GM18951 (cell line): ENCODE measurements at regions not wholly inside any gene's neighbourhood (a gene's known extent, or its start where the extent isn't known, plus 50 kb on each side); places are given as distances from the start of the nearest gene placed in this dataset.

Source experiments
- POLR2A ChIP-seq: IDR thresholded peaks from 4 replicates; pipeline ENCODE4 v1.6.1; 2011; ENCODE audit warnings: mild to moderate bottlenecking; ENCODE audit not compliant: insufficient read length, insufficient read depth; ENCODE audit errors: extremely low read depth
- in situ Hi-C: fragments of 300-500 bp; cut with MboI; formaldehyde crosslinking; loops from one replicate; pipeline ENCODE4 v1.12.0; 2022; ENCODE audit warnings: low sequenced_read_pairs, mixed read lengths, inconsistent platforms; ENCODE audit not compliant: unreplicated experiment

- in situ Hi-C loops = no loop called here
Observed at GRCh38 chr2:238650536-238650935, 197.3 kb upstream of the TWIST2 start.

GRCh38 chr2:238651306-238652052 is 196.4 kb upstream of the TWIST2 start:
- no peak for TF ChIP-seq POLR2A
- in situ Hi-C loops = no loop called here

More at GRCh38 chr2:238650536-238650935, 197.3 kb upstream of the TWIST2 start:
- TF ChIP-seq POLR2A = no peak

- no peak for TF ChIP-seq POLR2A
- in situ Hi-C loops = no loop called here
Observed at GRCh38 chr2:238652053-238652770, 195.7 kb upstream of the TWIST2 start.

GRCh38 chr2:238652771-238653157 is 195.1 kb upstream of the TWIST2 start:
- in situ Hi-C loops = no loop called here
- TF ChIP-seq POLR2A = no peak

- TF ChIP-seq POLR2A = no peak
- in situ Hi-C loops = no loop called here
Observed at GRCh38 chr2:238653431-238654109, 194.3 kb upstream of the TWIST2 start.

GRCh38 chr2:238654479-238655197 is 193.2 kb upstream of the TWIST2 start:
- TF ChIP-seq POLR2A = no peak
- in situ Hi-C loops = no loop called here

GRCh38 chr2:238655198-238655860 is 192.6 kb upstream of the TWIST2 start:
- in situ Hi-C loops = no loop called here
- TF ChIP-seq POLR2A = no peak

GRCh38 chr2:238655974-238656722 is 191.7 kb upstream of the TWIST2 start:
- in situ Hi-C loops = no loop called here
- TF ChIP-seq POLR2A = no peak

GRCh38 chr2:238657132-238658053 is 190.5 kb upstream of the TWIST2 start:
- no peak for TF ChIP-seq POLR2A
- in situ Hi-C loops = no loop called here

- in situ Hi-C loops = no loop called here
- no peak for TF ChIP-seq POLR2A
Observed at GRCh38 chr2:238658054-238658407, 189.9 kb upstream of the TWIST2 start.

- TF ChIP-seq POLR2A = no peak
- in situ Hi-C loops = no loop called here
Observed at GRCh38 chr2:238658820-238659219, 189.1 kb upstream of the TWIST2 start.
